ENCODE measurements at regions not wholly inside any gene's neighbourhood (a gene's known extent, or its start where the extent isn't known, plus 50 kb on each side); places are given as distances from the start of the nearest gene placed in this dataset.

DNA sequence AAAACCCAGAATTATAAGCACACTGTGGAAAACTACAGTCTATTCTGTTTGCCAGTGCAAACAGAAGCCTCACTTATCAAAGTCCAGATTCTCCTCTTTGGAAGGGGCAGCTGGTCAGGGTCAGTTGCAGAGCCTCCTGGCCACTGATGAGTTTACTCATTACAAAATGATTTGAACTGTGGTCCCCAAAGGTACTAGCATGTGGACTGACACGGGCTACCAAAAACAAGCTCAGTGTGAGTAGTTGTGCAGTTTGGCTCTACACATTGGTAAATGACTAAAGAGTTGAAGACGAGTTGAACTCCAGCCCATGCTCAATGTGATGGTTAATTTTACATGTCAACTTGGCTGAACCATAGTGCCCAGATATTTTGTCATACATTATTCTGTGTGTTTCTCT lies 221.5 kb downstream of the ZIC4 start:
- H3F3A ChIP-seq (ENCODE audit: control insufficient read depth, insufficient read depth): no peaks in the 10 kb centered on the region
- H3K9me3 ChIP-seq (ENCODE audit: control insufficient read depth, insufficient read depth, low read length): no peaks in the 10 kb centered on the region
- no peaks in the 10 kb centered on the region for H3K27me3 ChIP-seq (ENCODE audit: control insufficient read depth, low read length)
- TF ChIP-seq EZH2phosphoT487 (IDR thresholded peaks at IDR 0.05; ENCODE audit: borderline replicate concordance, low read length) (no peak), CTCF (IDR thresholded peaks at IDR 0.05; ENCODE audit: low read depth, low read length, poor library complexity, severe bottlenecking) (no peak)
- no peaks in the 10 kb centered on the region for H3K9me2 ChIP-seq (replicated peaks; ENCODE audit: control insufficient read depth, low read length)
- no peaks in the 10 kb centered on the region for H4K20me1 ChIP-seq (ENCODE audit: control insufficient read depth, insufficient read depth, low read depth, low read length)
- no peaks in the 10 kb centered on the region for H3K36me3 ChIP-seq (ENCODE audit: control insufficient read depth, low read length)
- no peak overlapping the region for H3K4me2 ChIP-seq (ENCODE audit: low read length)
- H3K4me1 ChIP-seq (ENCODE audit: control insufficient read depth, low read length): no peaks in the 10 kb centered on the region
- H3K27ac ChIP-seq (ENCODE audit: low read depth, low read length): no peak overlapping the region
- H3K4me3 ChIP-seq (ENCODE audit: low read length): no peak overlapping the region
- no peaks in the 10 kb centered on the region for H3K79me2 ChIP-seq (ENCODE audit: control insufficient read depth, low read length)

GRCh38 chr3:147173257-147173656 lies 233.1 kb downstream of the ZIC4 start:
- H3K9me3 ChIP-seq (ENCODE audit: control insufficient read depth, insufficient read depth, low read length): no peaks in the 10 kb centered on the region
- H3K4me3 ChIP-seq (ENCODE audit: low read length): no peak overlapping the region
- H3K36me3 ChIP-seq (ENCODE audit: control insufficient read depth, low read length): no peaks in the 10 kb centered on the region
- no peak overlapping the region for H3K27ac ChIP-seq (ENCODE audit: low read depth, low read length)
- no peaks in the 10 kb centered on the region for H3K4me1 ChIP-seq (ENCODE audit: control insufficient read depth, low read length)
- no peaks in the 10 kb centered on the region for H4K20me1 ChIP-seq (ENCODE audit: control insufficient read depth, insufficient read depth, low read depth, low read length)
- H3K27me3 ChIP-seq (ENCODE audit: control insufficient read depth, low read length): no peaks in the 10 kb centered on the region
- TF ChIP-seq CTCF (IDR thresholded peaks at IDR 0.05; ENCODE audit: low read depth, low read length, poor library complexity, severe bottlenecking): no peak
- no peak for TF ChIP-seq EZH2phosphoT487 (IDR thresholded peaks at IDR 0.05; ENCODE audit: borderline replicate concordance, low read length)
- H3F3A ChIP-seq (ENCODE audit: control insufficient read depth, insufficient read depth): no peaks in the 10 kb centered on the region
- H3K79me2 ChIP-seq (ENCODE audit: control insufficient read depth, low read length): no peaks in the 10 kb centered on the region
- no peaks in the 10 kb centered on the region for H3K9me2 ChIP-seq (replicated peaks; ENCODE audit: control insufficient read depth, low read length)
- H3K4me2 ChIP-seq (ENCODE audit: low read length): no peak overlapping the region

- no peak for TF ChIP-seq EZH2phosphoT487 (IDR thresholded peaks at IDR 0.05; ENCODE audit: borderline replicate concordance, low read length)
- no peak for TF ChIP-seq CTCF (IDR thresholded peaks at IDR 0.05; ENCODE audit: low read depth, low read length, poor library complexity, severe bottlenecking)
Measured at GRCh38 chr3:147162743-147163142, 243.6 kb downstream of the ZIC4 start.

GRCh38 chr3:147161833-147162232 lies 244.5 kb downstream of the ZIC4 start:
- Histone ChIP-seq H3K9me3 (ENCODE audit: control insufficient read depth, insufficient read depth, low read length) (no peaks in the 10 kb centered on the region), H3K4me1 (ENCODE audit: control insufficient read depth, low read length) (no peaks in the 10 kb centered on the region), H3K27ac (ENCODE audit: low read depth, low read length) (no peak overlapping the region), H3F3A (ENCODE audit: control insufficient read depth, insufficient read depth) (no peaks in the 10 kb centered on the region), H3K36me3 (ENCODE audit: control insufficient read depth, low read length) (no peaks in the 10 kb centered on the region), H3K4me3 (ENCODE audit: low read length) (no peak overlapping the region), H3K79me2 (ENCODE audit: control insufficient read depth, low read length) (no peaks in the 10 kb centered on the region), H3K4me2 (ENCODE audit: low read length) (no peak overlapping the region), H3K9me2 (replicated peaks; ENCODE audit: control insufficient read depth, low read length) (no peaks in the 10 kb centered on the region), H4K20me1 (ENCODE audit: control insufficient read depth, insufficient read depth, low read depth, low read length) (no peaks in the 10 kb centered on the region), H3K27me3 (ENCODE audit: control insufficient read depth, low read length) (no peaks in the 10 kb centered on the region)
- TF ChIP-seq EZH2phosphoT487 (IDR thresholded peaks at IDR 0.05; ENCODE audit: borderline replicate concordance, low read length) (no peak), CTCF (IDR thresholded peaks at IDR 0.05; ENCODE audit: low read depth, low read length, poor library complexity, severe bottlenecking) (no peak)

More at GRCh38 chr3:147162743-147163142, 243.6 kb downstream of the ZIC4 start:
- no peaks in the 10 kb centered on the region for H3K79me2 ChIP-seq (ENCODE audit: control insufficient read depth, low read length)
- no peaks in the 10 kb centered on the region for H3K27me3 ChIP-seq (ENCODE audit: control insufficient read depth, low read length)
- H3K4me3 ChIP-seq (ENCODE audit: low read length): no peak overlapping the region
- H3K27ac ChIP-seq (ENCODE audit: low read depth, low read length): no peak overlapping the region
- H3K4me2 ChIP-seq (ENCODE audit: low read length): no peak overlapping the region
- H3K4me1 ChIP-seq (ENCODE audit: control insufficient read depth, low read length): no peaks in the 10 kb centered on the region
- H3K9me3 ChIP-seq (ENCODE audit: control insufficient read depth, insufficient read depth, low read length): no peaks in the 10 kb centered on the region
- H3K9me2 ChIP-seq (replicated peaks; ENCODE audit: control insufficient read depth, low read length): no peaks in the 10 kb centered on the region
- no peaks in the 10 kb centered on the region for H3F3A ChIP-seq (ENCODE audit: control insufficient read depth, insufficient read depth)
- no peaks in the 10 kb centered on the region for H4K20me1 ChIP-seq (ENCODE audit: control insufficient read depth, insufficient read depth, low read depth, low read length)
- no peaks in the 10 kb centered on the region for H3K36me3 ChIP-seq (ENCODE audit: control insufficient read depth, low read length)

Data from DOHH2 (cell line).